ENCODE measurements at regions not wholly inside any gene's neighbourhood (a gene's known extent, or its start where the extent isn't known, plus 50 kb on each side); places are given as distances from the start of the nearest gene placed in this dataset.
"Not testable (repeated sequence)": the region's sequence is repeated elsewhere in the genome, so short reads cannot be mapped to it uniquely, and the experiment has no call there.

- Mint-ChIP-seq H3K4me3 (no peak overlapping the region), H3K36me3 (no peaks in the 10 kb centered on the region), H3K27ac (no peak overlapping the region), H3K9me3 (no peaks in the 10 kb centered on the region), H3K27me3 (no peaks in the 10 kb centered on the region), H3K4me1 (no peaks in the 10 kb centered on the region)
- DNase-seq = no peak
Measured at GRCh38 chr10:64708884-64709681, 1187.9 kb downstream of the REEP3 start.

GRCh38 chr10:64726466-64726865 lies 1205.3 kb downstream of the REEP3 start:
- no peaks in the 10 kb centered on the region for H3K27me3 Mint-ChIP-seq
- peaks cover 7% of the 10 kb centered on the region for H3K9me3 Mint-ChIP-seq
- DNase-seq = no peak
- no peaks in the 10 kb centered on the region for H3K4me1 Mint-ChIP-seq
- no peaks in the 10 kb centered on the region for H3K36me3 Mint-ChIP-seq
- no peak overlapping the region for H3K27ac Mint-ChIP-seq
- H3K4me3 Mint-ChIP-seq = no peak overlapping the region

GRCh38 chr10:64731016-64731415 lies 1209.8 kb downstream of the REEP3 start:
- DNase-seq = no peak
- peaks cover 7% of the 10 kb centered on the region for H3K9me3 Mint-ChIP-seq
- H3K4me3 Mint-ChIP-seq = no peak overlapping the region
- no peak overlapping the region for H3K27ac Mint-ChIP-seq
- H3K36me3 Mint-ChIP-seq = no peaks in the 10 kb centered on the region
- no peaks in the 10 kb centered on the region for H3K27me3 Mint-ChIP-seq
- no peaks in the 10 kb centered on the region for H3K4me1 Mint-ChIP-seq

GRCh38 chr10:64732372-64732957 lies 1211.3 kb downstream of the REEP3 start:
- no peak for DNase-seq
- no peaks in the 10 kb centered on the region for H3K4me1 Mint-ChIP-seq

GRCh38 chr10:64733980-64734379 lies 1212.8 kb downstream of the REEP3 start:
- Mint-ChIP-seq H3K36me3 (no peaks in the 10 kb centered on the region), H3K27ac (no peak overlapping the region), H3K4me1 (no peaks in the 10 kb centered on the region), H3K9me3 (peaks cover 1% of the 10 kb centered on the region), H3K27me3 (no peaks in the 10 kb centered on the region), H3K4me3 (no peak overlapping the region)
- DNase-seq = no peak

More at GRCh38 chr10:64732372-64732957, 1211.3 kb downstream of the REEP3 start:
- H3K36me3 Mint-ChIP-seq = no peaks in the 10 kb centered on the region
- no peaks in the 10 kb centered on the region for H3K27me3 Mint-ChIP-seq
- no peak overlapping the region for H3K4me3 Mint-ChIP-seq
- no peak overlapping the region for H3K27ac Mint-ChIP-seq
- peaks cover 6% of the 10 kb centered on the region for H3K9me3 Mint-ChIP-seq

- no peaks in the 10 kb centered on the region for H3K4me1 Mint-ChIP-seq
- DNase-seq = no peak
- no peak overlapping the region for H3K4me3 Mint-ChIP-seq
- peaks cover 9% of the 10 kb centered on the region for H3K9me3 Mint-ChIP-seq
- H3K27ac Mint-ChIP-seq = no peak overlapping the region
- H3K27me3 Mint-ChIP-seq = no peaks in the 10 kb centered on the region
- H3K36me3 Mint-ChIP-seq = no peaks in the 10 kb centered on the region
Measured at GRCh38 chr10:64738462-64738861, 1217.3 kb downstream of the REEP3 start.

- no peak for DNase-seq
- no peaks in the 10 kb centered on the region for H3K27me3 Mint-ChIP-seq
- peaks cover 11% of the 10 kb centered on the region for H3K9me3 Mint-ChIP-seq
- no peaks in the 10 kb centered on the region for H3K4me1 Mint-ChIP-seq
- H3K27ac Mint-ChIP-seq = no peak overlapping the region
- no peak overlapping the region for H3K4me3 Mint-ChIP-seq
- no peaks in the 10 kb centered on the region for H3K36me3 Mint-ChIP-seq
Measured at GRCh38 chr10:64745565-64745964, 1224.4 kb downstream of the REEP3 start.

- no peak for DNase-seq
- Mint-ChIP-seq H3K36me3 (no peaks in the 10 kb centered on the region), H3K4me3 (no peak overlapping the region), H3K27ac (no peak overlapping the region), H3K9me3 (no peaks in the 10 kb centered on the region), H3K4me1 (no peaks in the 10 kb centered on the region), H3K27me3 (no peaks in the 10 kb centered on the region)
Measured at GRCh38 chr10:64750672-64751071, 1229.5 kb downstream of the REEP3 start.

- Mint-ChIP-seq H3K4me1 (no peaks in the 10 kb centered on the region), H3K27ac (no peak overlapping the region), H3K27me3 (no peaks in the 10 kb centered on the region), H3K36me3 (no peaks in the 10 kb centered on the region), H3K4me3 (no peak overlapping the region), H3K9me3 (no peaks in the 10 kb centered on the region)
- DNase-seq = no peak
Measured at GRCh38 chr10:64753516-64753915, 1232.3 kb downstream of the REEP3 start.

- Mint-ChIP-seq H3K27me3 (peaks cover 4% of the 10 kb centered on the region), H3K4me1 (no peaks in the 10 kb centered on the region), H3K4me3 (no peak overlapping the region), H3K9me3 (no peaks in the 10 kb centered on the region), H3K36me3 (no peaks in the 10 kb centered on the region), H3K27ac (no peak overlapping the region)
- no peak for DNase-seq
Measured at GRCh38 chr10:64760371-64760770, 1239.2 kb downstream of the REEP3 start.

- Mint-ChIP-seq H3K27ac (no peak overlapping the region), H3K4me1 (no peaks in the 10 kb centered on the region), H3K27me3 (peaks cover 4% of the 10 kb centered on the region), H3K9me3 (no peaks in the 10 kb centered on the region), H3K4me3 (no peak overlapping the region), H3K36me3 (no peaks in the 10 kb centered on the region)
- no peak for DNase-seq
Measured at GRCh38 chr10:64762861-64763260, 1241.7 kb downstream of the REEP3 start.

- H3K4me1 Mint-ChIP-seq = no peaks in the 10 kb centered on the region
Measured at GRCh38 chr10:64765498-64765897, 1244.3 kb downstream of the REEP3 start.

GRCh38 chr10:64771253-64772050 lies 1250.3 kb downstream of the REEP3 start:
- Mint-ChIP-seq H3K27ac (no peak overlapping the region), H3K27me3 (no peaks in the 10 kb centered on the region), H3K4me1 (no peaks in the 10 kb centered on the region), H3K36me3 (no peaks in the 10 kb centered on the region), H3K9me3 (peaks cover 3% of the 10 kb centered on the region), H3K4me3 (no peak overlapping the region)
- no peak for DNase-seq

More at GRCh38 chr10:64765498-64765897, 1244.3 kb downstream of the REEP3 start:
- Mint-ChIP-seq H3K27ac (no peak overlapping the region), H3K36me3 (no peaks in the 10 kb centered on the region), H3K4me3 (no peak overlapping the region), H3K27me3 (no peaks in the 10 kb centered on the region), H3K9me3 (no peaks in the 10 kb centered on the region)
- no peak for DNase-seq

GRCh38 chr10:64773357-64773756 lies 1252.2 kb downstream of the REEP3 start:
- Mint-ChIP-seq H3K9me3 (peaks cover 3% of the 10 kb centered on the region), H3K4me3 (no peak overlapping the region), H3K27ac (no peak overlapping the region), H3K27me3 (no peaks in the 10 kb centered on the region), H3K36me3 (no peaks in the 10 kb centered on the region), H3K4me1 (no peaks in the 10 kb centered on the region)
- no peak for DNase-seq

GRCh38 chr10:64784451-64784850 lies 1263.2 kb downstream of the REEP3 start:
- H3K27me3 Mint-ChIP-seq, H3K9me3 Mint-ChIP-seq, DNase-seq, H3K4me3 Mint-ChIP-seq, H3K4me1 Mint-ChIP-seq, H3K27ac Mint-ChIP-seq, H3K36me3 Mint-ChIP-seq: not testable (repeated sequence)
